Endothelial cell of umbilical vein (primary cell): ENCODE measurements at regions not wholly inside any gene's neighbourhood (a gene's known extent, or its start where the extent isn't known, plus 50 kb on each side); places are given as distances from the start of the nearest gene placed in this dataset.
"Not testable (repeated sequence)": the region's sequence is repeated elsewhere in the genome, so short reads cannot be mapped to it uniquely, and the experiment has no call there.

Experiments
- BruUV-seq: library from RNA; stranded (reverse); fragments of 400-500 nt; replicated peaks from 2 replicates; lab custom pipeline; 2021; lab: Mats Ljungman, UMichigan
- CTCF ChIA-PET: fragments of 300-600, 350-600 bp; sonication (Branson Sonifier 250); formaldehyde crosslinking; loops from one replicate; lab custom pipeline; 2021; ENCODE audit warnings: antibody characterized with exemption, inconsistent platforms; lab: Charles Lee
- POLR2A ChIA-PET: fragments of 300-600, 350-600 bp; sonication (Branson Sonifier 250); formaldehyde crosslinking; loops from one replicate; lab custom pipeline; 2021; ENCODE audit warnings: antibody characterized with exemption, inconsistent platforms; lab: Charles Lee
- DNase-seq: peaks from one replicate; pipeline ENCODE4 v3.0.0-alpha.2; 2011; ENCODE audit warnings: low read depth, low spot score
- FAIRE-seq: peaks from 2 replicates; lab custom pipeline; 2011; peaks lifted over from hg19 to GRCh38; lab: Jason Lieb, UNC
- H2AFZ ChIP-seq: 2 replicates; pipeline ENCODE4 v1.6.0; 2012; ENCODE audit warnings: low read depth, low read length, control low read depth, inconsistent platforms
- H3K27ac ChIP-seq: 2 replicates; pipeline ENCODE4 v1.5.1; 2011; ENCODE audit warnings: low read depth, mild to moderate bottlenecking, control low read depth, low read length, moderate library complexity; ENCODE audit not compliant: insufficient read depth
- H3K27me3 ChIP-seq, 2 experiments: 2 replicates each; pipeline versions ENCODE4 v1.6.0 to v1.6.1; 2011; ENCODE audit warnings: low read length in 2 of 2, mixed read lengths in 1 of 2; ENCODE audit not compliant: control insufficient read depth in 2 of 2, insufficient read depth in 2 of 2
- H3K36me3 ChIP-seq, 2 experiments: 2 replicates in 1 of 2; 3 replicates in 1 of 2; pipeline ENCODE4 v1.5.1; 2011; ENCODE audit warnings: low read length in 2 of 2, mild to moderate bottlenecking in 1 of 2, moderate library complexity in 1 of 2; ENCODE audit not compliant: control insufficient read depth in 2 of 2, insufficient read depth in 2 of 2; ENCODE audit errors: extremely low read depth in 1 of 2
- H3K4me1 ChIP-seq: 3 replicates; pipeline ENCODE4 v1.5.1; 2011; ENCODE audit warnings: mild to moderate bottlenecking, low read length; ENCODE audit not compliant: control insufficient read depth, insufficient read depth; ENCODE audit errors: extremely low read depth
- H3K4me2 ChIP-seq: 2 replicates; pipeline ENCODE4 v1.6.1; 2011; ENCODE audit warnings: low read length, control low read depth, mixed read lengths; ENCODE audit not compliant: insufficient read depth
- H3K4me3 ChIP-seq, 3 experiments: fragments of 200-600 bp in 1 of 3; sonication (generic), shearing (Covaris generic) in 1 of 3; replicated peaks in 1 of 3; 2 replicates each; pipeline ENCODE4 v1.5.1; 2011 to 2016; ENCODE audit warnings: control low read depth in 3 of 3, low read length in 3 of 3, mild to moderate bottlenecking in 2 of 3, inconsistent platforms in 1 of 3, low read depth in 1 of 3, moderate library complexity in 1 of 3; ENCODE audit not compliant: insufficient read depth in 1 of 3
- H3K79me2 ChIP-seq: 2 replicates; pipeline ENCODE4 v1.6.0; 2012; ENCODE audit warnings: low read length, inconsistent platforms; ENCODE audit not compliant: control insufficient read depth, insufficient read depth
- H3K9ac ChIP-seq: replicated peaks from 2 replicates; pipeline ENCODE3; 2011; ENCODE audit warnings: low read length, control low read depth; ENCODE audit not compliant: insufficient read depth; ENCODE audit errors: extremely low read depth
- H3K9me1 ChIP-seq: replicated peaks from 3 replicates; pipeline ENCODE4 v1.6.0; 2011; ENCODE audit warnings: mild to moderate bottlenecking, low read length; ENCODE audit not compliant: control insufficient read depth, insufficient read depth; ENCODE audit errors: extremely low read depth
- H3K9me3 ChIP-seq: replicated peaks from 2 replicates; pipeline ENCODE4 v1.5.1; 2012; ENCODE audit warnings: low read length, inconsistent platforms; ENCODE audit not compliant: control insufficient read depth, insufficient read depth
- H4K20me1 ChIP-seq: replicated peaks from 2 replicates; pipeline ENCODE3; 2011; ENCODE audit warnings: mild to moderate bottlenecking, low read length; ENCODE audit not compliant: control insufficient read depth, insufficient read depth; ENCODE audit errors: extremely low read depth
- EZH2 ChIP-seq: IDR thresholded peaks from 2 replicates; pipeline ENCODE4 v1.6.1; 2012; ENCODE audit warnings: borderline replicate concordance, low read depth, mild to moderate bottlenecking, moderate library complexity, low read length, inconsistent platforms; ENCODE audit not compliant: severe bottlenecking
- FOS ChIP-seq: IDR thresholded peaks from 2 replicates; pipeline ENCODE4 v1.6.1; 2011; ENCODE audit warnings: mild to moderate bottlenecking, low read length, moderate library complexity, borderline replicate concordance; ENCODE audit not compliant: insufficient read depth
- GATA2 ChIP-seq: IDR thresholded peaks from 2 replicates; pipeline ENCODE4 v1.7.0; 2011; ENCODE audit warnings: low read depth, mild to moderate bottlenecking, moderate library complexity, mixed read lengths, low read length; ENCODE audit not compliant: insufficient read length, insufficient read depth
- JUN ChIP-seq: IDR thresholded peaks from 2 replicates; pipeline ENCODE4 v1.6.1; 2011; ENCODE audit warnings: borderline replicate concordance, low read depth; ENCODE audit not compliant: insufficient read length, insufficient read depth
- MYC ChIP-seq: IDR thresholded peaks from one replicate; pipeline ENCODE4 v1.6.1; 2011; ENCODE audit warnings: mild to moderate bottlenecking, low read depth, low read length
- POLR2A ChIP-seq: IDR thresholded peaks from 2 replicates; pipeline ENCODE4 v1.6.1; 2012; ENCODE audit warnings: low read depth, mild to moderate bottlenecking, control low read depth, low read length
- POLR2AphosphoS5 ChIP-seq: IDR thresholded peaks from 2 replicates; pipeline ENCODE4 v1.6.1; 2012; ENCODE audit warnings: low read depth, mild to moderate bottlenecking, control low read depth, low read length, moderate library complexity; ENCODE audit not compliant: insufficient read depth
- dilution Hi-C: fragments of 300-500 bp; cut with MboI; formaldehyde crosslinking; loops from one replicate; pipeline ENCODE4 v1.15.0; 2019; ENCODE audit warnings: low sequenced_read_pairs; ENCODE audit not compliant: extremely low pct_ligation_motif_present
- intact Hi-C: fragments of 100-400 bp; cut with micrococcal nuclease; formaldehyde crosslinking; loops from one replicate; pipeline ENCODE4 v1.10.0; 2022
- TF ChIP-seq, protein P1 (sequence below): IDR thresholded peaks from 2 replicates; pipeline ENCODE4 v1.6.1; 2011; ENCODE audit not compliant: insufficient read depth, insufficient read length
- TF ChIP-seq, protein P2 (sequence below), 2 donors: IDR thresholded peaks; 1 replicate in 1 of 2; 2 replicates in 1 of 2; pipeline ENCODE4 v1.5.1; 2011; ENCODE audit warnings: low read length in 2 of 2, mild to moderate bottlenecking in 2 of 2, moderate library complexity in 2 of 2, control low read depth in 1 of 2, inconsistent platforms in 1 of 2, low read depth in 1 of 2; ENCODE audit not compliant: insufficient read depth in 1 of 2; ENCODE audit errors: extremely low read depth in 1 of 2

GRCh38 chr12:60235261-60235660 lies 639.4 kb downstream of the SLC16A7 start:
- ChIA-PET POLR2A (no interaction called here), CTCF (no interaction called here)
- Histone ChIP-seq H3K27me3 (no peaks in the 10 kb centered on the region), H3K4me3 (no peak overlapping the region), H3K4me2 (no peak overlapping the region), H3K27ac (no peak overlapping the region), H3K79me2 (no peaks in the 10 kb centered on the region), H3K36me3 (no peaks in the 10 kb centered on the region), H3K9me3 (no peaks in the 10 kb centered on the region), H4K20me1 (no peaks in the 10 kb centered on the region), H3K9ac (no peak overlapping the region), H2AFZ (no peak overlapping the region), H3K4me1 (no peaks in the 10 kb centered on the region), H3K9me1 (no peaks in the 10 kb centered on the region)
- dilution Hi-C loops (no loop called here), intact Hi-C loops (no loop called here)
- BruUV-seq, result no TSS peak
- FAIRE-seq (no peak), DNase-seq (no peak)
- TF ChIP-seq JUN, result no peak
- TF ChIP-seq POLR2A, result no peak
- TF ChIP-seq GATA2, result no peak
- TF ChIP-seq EZH2, result no peak
- TF ChIP-seq MYC, result no peak
- no peak for TF ChIP-seq FOS
- TF ChIP-seq POLR2AphosphoS5, result no peak
- TF ChIP-seq, protein P1, sequence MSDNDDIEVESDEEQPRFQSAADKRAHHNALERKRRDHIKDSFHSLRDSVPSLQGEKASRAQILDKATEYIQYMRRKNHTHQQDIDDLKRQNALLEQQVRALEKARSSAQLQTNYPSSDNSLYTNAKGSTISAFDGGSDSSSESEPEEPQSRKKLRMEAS, result no peak
- TF ChIP-seq, protein P2, sequence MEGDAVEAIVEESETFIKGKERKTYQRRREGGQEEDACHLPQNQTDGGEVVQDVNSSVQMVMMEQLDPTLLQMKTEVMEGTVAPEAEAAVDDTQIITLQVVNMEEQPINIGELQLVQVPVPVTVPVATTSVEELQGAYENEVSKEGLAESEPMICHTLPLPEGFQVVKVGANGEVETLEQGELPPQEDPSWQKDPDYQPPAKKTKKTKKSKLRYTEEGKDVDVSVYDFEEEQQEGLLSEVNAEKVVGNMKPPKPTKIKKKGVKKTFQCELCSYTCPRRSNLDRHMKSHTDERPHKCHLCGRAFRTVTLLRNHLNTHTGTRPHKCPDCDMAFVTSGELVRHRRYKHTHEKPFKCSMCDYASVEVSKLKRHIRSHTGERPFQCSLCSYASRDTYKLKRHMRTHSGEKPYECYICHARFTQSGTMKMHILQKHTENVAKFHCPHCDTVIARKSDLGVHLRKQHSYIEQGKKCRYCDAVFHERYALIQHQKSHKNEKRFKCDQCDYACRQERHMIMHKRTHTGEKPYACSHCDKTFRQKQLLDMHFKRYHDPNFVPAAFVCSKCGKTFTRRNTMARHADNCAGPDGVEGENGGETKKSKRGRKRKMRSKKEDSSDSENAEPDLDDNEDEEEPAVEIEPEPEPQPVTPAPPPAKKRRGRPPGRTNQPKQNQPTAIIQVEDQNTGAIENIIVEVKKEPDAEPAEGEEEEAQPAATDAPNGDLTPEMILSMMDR (IDR thresholded peaks at IDR 0.05; ENCODE audit: extremely low read depth in 1 of 2, insufficient read depth in 1 of 2, low read depth in 1 of 2, low read length in 2 of 2), result no peak

DNA sequence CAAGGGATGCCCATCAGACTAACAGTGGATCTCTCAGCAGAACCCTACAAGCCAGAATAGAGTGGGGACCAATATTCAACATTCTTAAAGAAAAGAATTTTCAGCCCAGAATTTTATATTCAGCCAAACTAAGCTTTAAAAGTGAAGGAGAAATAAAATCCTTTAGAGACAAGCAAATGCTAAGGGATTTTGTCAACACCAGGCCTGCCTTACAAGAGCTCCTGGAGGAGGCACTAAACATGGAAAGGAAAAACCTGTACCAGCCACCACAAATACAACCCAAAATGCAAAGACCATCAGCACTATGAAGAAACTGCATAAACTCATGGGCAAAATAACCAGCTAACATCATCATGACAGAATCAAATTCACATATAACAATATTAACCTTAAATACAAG lies 640.6 kb downstream of the SLC16A7 start:
- H3K79me2 ChIP-seq, H3K27me3 ChIP-seq, H3K4me1 ChIP-seq, H3K9me3 ChIP-seq, FAIRE-seq, H3K9ac ChIP-seq, H4K20me1 ChIP-seq, H3K4me2 ChIP-seq, DNase-seq, H3K4me3 ChIP-seq, BruUV-seq, intact Hi-C loops, POLR2A ChIA-PET, H2AFZ ChIP-seq, H3K27ac ChIP-seq, H3K9me1 ChIP-seq, dilution Hi-C loops, H3K36me3 ChIP-seq, CTCF ChIA-PET: not testable (repeated sequence)
